Left lung (tissue), 4 donors: ENCODE measurements at regions not wholly inside any gene's neighbourhood (a gene's known extent, or its start where the extent isn't known, plus 50 kb on each side); places are given as distances from the start of the nearest gene placed in this dataset.
"Not testable (repeated sequence)": the region's sequence is repeated elsewhere in the genome, so short reads cannot be mapped to it uniquely, and the experiment has no call there.

ENCODE experiments used
- ATAC-seq: fragments of 200-7000 bp; cut with Tn5 transposase; one replicate; pipeline ENCODE4 v1.9.1; 2020; ENCODE audit warnings: moderate library complexity
- DNase-seq, 4 donors: peaks; one replicate each; pipeline ENCODE4 v3.0.0-alpha.2; 2013 to 2020
- H3K27ac ChIP-seq, 2 donors: fragments of 200-600 bp; sonication (generic) in 1 of 2; one replicate each; pipeline versions ENCODE4 v1.5.0 to v1.8.0; 2020 to 2021
- H3K27me3 ChIP-seq, 2 donors: fragments of 200-600 bp; sonication (generic) in 1 of 2; one replicate each; pipeline versions ENCODE4 v1.5.0 to v1.8.0; 2020 to 2021
- H3K36me3 ChIP-seq, 2 donors: fragments of 200-600 bp; sonication (generic) in 1 of 2; one replicate each; pipeline versions ENCODE4 v1.5.0 to v1.8.0; 2020 to 2021
- H3K4me1 ChIP-seq, 2 donors: fragments of 200-600 bp; one replicate each; pipeline ENCODE4 v1.8.0; 2021
- H3K4me3 ChIP-seq, 2 donors: fragments of 200-600 bp; sonication (generic) in 1 of 2; one replicate each; pipeline versions ENCODE4 v1.5.0 to v1.8.0; 2020 to 2021; ENCODE audit warnings: mild to moderate bottlenecking in 1 of 2
- H3K9me3 ChIP-seq, 2 donors: fragments of 200-600 bp; sonication (generic) in 1 of 2; one replicate each; pipeline versions ENCODE4 v1.5.0 to v1.8.0; 2020 to 2021
- intact Hi-C, 2 donors: fragments of 100-400 bp; cut with DNase I; formaldehyde crosslinking; loops; one replicate each; pipeline versions ENCODE4 v1.11.2 to v1.14.2; 2022
- TF ChIP-seq, protein P1 (sequence below), 2 donors: fragments of 200-600 bp; sonication (generic) in 1 of 2; IDR thresholded peaks; one replicate each; pipeline versions ENCODE4 v1.5.0 to v1.8.0; 2021; ENCODE audit warnings: antibody characterized with exemption in 2 of 2
- donor health status: DM: no; HTN: yes; CAD: no.
- donor health status: DM: no; HTN: no; CAD: no.

DNA sequence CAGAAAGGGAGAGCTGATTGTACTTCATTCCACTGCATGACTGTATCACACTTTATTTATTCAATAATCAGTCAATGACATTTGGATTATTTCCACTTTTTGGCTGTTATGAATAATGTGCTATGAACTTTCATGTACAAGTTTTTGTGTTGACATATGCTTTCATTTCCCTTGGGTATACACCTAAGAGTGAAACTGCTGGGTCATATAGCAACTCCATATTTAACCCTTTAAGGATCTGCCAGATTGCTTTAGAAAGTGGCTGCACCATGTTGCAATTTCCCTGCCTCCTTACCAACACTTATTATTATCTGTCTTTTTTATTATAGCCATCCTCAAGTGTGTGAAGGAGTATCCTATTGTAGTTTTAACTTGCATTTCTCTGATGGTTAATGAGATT, 108.8 kb upstream of the KCNK1 start:
- no peaks in the 10 kb centered on the region for H3K36me3 ChIP-seq
- H3K27ac ChIP-seq: no peak overlapping the region
- TF ChIP-seq, protein P1, sequence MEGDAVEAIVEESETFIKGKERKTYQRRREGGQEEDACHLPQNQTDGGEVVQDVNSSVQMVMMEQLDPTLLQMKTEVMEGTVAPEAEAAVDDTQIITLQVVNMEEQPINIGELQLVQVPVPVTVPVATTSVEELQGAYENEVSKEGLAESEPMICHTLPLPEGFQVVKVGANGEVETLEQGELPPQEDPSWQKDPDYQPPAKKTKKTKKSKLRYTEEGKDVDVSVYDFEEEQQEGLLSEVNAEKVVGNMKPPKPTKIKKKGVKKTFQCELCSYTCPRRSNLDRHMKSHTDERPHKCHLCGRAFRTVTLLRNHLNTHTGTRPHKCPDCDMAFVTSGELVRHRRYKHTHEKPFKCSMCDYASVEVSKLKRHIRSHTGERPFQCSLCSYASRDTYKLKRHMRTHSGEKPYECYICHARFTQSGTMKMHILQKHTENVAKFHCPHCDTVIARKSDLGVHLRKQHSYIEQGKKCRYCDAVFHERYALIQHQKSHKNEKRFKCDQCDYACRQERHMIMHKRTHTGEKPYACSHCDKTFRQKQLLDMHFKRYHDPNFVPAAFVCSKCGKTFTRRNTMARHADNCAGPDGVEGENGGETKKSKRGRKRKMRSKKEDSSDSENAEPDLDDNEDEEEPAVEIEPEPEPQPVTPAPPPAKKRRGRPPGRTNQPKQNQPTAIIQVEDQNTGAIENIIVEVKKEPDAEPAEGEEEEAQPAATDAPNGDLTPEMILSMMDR (IDR thresholded peaks at IDR 0.05): no peak
- peaks cover 0 to 8% of the 10 kb centered on the region in 2 donors for H3K9me3 ChIP-seq
- H3K4me1 ChIP-seq: no peaks in the 10 kb centered on the region
- no peak for ATAC-seq
- H3K27me3 ChIP-seq: no peaks in the 10 kb centered on the region
- DNase-seq: no peak
- no peak overlapping the region for H3K4me3 ChIP-seq
- intact Hi-C loops: no loop called here

DNA sequence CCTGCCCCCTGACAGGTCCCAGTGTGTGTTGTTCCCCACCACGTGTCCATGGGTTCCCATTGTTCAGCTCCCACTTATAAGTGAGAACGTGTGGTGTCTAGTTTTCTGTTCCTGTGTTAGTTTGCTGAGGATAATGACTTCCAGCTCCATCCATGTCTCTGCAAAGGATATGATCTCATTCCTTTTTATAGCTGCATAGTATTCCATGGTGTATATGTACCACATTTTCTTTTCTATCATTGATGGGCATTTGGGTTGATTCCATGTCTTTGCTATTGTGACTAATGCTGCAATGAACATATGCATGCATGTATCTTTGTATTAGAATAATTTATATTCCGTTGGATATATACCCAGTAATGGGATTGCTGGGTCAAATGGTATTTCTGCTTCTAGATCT, 108.0 kb upstream of the KCNK1 start:
- H3K27me3 ChIP-seq, intact Hi-C loops, H3K9me3 ChIP-seq, H3K4me3 ChIP-seq, H3K36me3 ChIP-seq, ATAC-seq, DNase-seq, H3K27ac ChIP-seq, H3K4me1 ChIP-seq: not testable (repeated sequence)

DNA sequence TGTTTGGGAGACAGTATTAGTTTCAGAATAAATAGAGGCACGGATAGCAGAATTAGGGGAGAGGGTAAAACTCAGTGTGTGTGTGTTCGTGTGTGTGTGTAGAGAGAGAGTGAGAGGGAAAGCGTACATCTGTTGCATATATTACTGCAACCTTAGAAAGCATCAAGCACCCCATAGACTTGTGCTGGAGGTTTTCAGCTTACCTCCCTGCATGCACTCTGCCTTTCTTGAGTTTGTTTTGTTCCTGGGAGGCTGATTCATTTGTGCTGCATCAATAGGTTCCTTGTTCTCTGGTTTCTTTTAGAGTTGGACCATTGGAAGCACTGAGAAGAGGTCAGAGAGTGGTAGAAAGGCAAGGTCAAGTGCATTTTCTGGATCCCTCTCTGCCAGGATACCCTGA, 104.4 kb upstream of the KCNK1 start:
- peaks cover 0 to 8% of the 10 kb centered on the region in 2 donors for H3K9me3 ChIP-seq
- intact Hi-C loops: no loop called here
- H3K27ac ChIP-seq: no peak overlapping the region
- DNase-seq: no peak
- H3K4me3 ChIP-seq: no peak overlapping the region
- no peaks in the 10 kb centered on the region for H3K36me3 ChIP-seq
- no peak for ATAC-seq
- H3K4me1 ChIP-seq: no peaks in the 10 kb centered on the region
- H3K27me3 ChIP-seq: no peaks in the 10 kb centered on the region
- TF ChIP-seq, protein P1 (IDR thresholded peaks at IDR 0.05): no peak

DNA sequence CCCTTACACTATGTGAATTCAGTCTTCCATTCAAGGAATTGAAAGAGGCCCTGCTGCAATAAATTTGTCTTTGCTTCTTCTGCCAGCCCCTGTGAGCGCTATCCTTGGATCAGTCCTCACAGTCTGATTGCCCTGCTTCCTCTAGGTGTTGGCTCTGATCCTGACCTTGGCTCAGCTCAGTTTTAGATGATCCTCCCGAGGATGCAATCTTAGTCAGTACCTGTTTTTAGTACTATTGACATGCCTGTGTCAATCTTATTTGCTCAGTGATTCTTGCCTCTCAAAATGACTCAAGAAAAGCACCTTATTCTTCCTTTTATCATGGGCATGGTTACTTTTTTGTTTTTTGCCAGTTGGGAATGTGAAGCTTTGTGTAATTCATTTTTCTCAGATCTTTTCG, 101.4 kb upstream of the KCNK1 start:
- intact Hi-C loops: no loop called here
- no peaks in the 10 kb centered on the region for H3K36me3 ChIP-seq
- TF ChIP-seq, protein P1 (IDR thresholded peaks at IDR 0.05): no peak
- H3K4me3 ChIP-seq: no peak overlapping the region
- no peaks in the 10 kb centered on the region for H3K9me3 ChIP-seq
- no peak for ATAC-seq
- no peak for DNase-seq
- H3K27me3 ChIP-seq: no peaks in the 10 kb centered on the region
- H3K4me1 ChIP-seq: no peaks in the 10 kb centered on the region
- no peak overlapping the region for H3K27ac ChIP-seq

DNA sequence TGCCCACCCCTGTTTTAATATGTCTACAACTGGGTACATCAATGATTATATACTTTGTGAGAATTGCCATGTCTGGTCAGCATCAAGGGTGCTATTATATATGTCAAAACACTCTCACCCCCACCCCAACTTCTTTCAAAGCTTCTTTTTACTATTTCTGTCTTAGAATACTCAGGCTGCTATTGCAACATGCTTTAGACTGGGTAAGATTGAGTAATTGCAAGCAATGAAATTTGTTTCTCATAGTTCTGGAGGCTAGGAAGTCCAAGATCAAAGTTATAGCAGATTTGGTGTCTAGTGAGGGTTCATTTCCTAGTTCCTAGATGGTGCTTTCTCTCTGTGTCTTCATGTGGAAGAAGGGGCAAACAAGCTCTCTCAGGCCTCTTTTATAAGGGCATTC, 100.5 kb upstream of the KCNK1 start:
- DNase-seq: no peak
- H3K4me3 ChIP-seq: no peak overlapping the region
- no peak for ATAC-seq
- no peaks in the 10 kb centered on the region for H3K27me3 ChIP-seq
- no peaks in the 10 kb centered on the region for H3K36me3 ChIP-seq
- no peak overlapping the region for H3K27ac ChIP-seq
- intact Hi-C loops: no loop called here
- no peaks in the 10 kb centered on the region for H3K4me1 ChIP-seq
- H3K9me3 ChIP-seq: peaks cover 0 to 3% of the 10 kb centered on the region in 2 donors
- TF ChIP-seq, protein P1 (IDR thresholded peaks at IDR 0.05): no peak

DNA sequence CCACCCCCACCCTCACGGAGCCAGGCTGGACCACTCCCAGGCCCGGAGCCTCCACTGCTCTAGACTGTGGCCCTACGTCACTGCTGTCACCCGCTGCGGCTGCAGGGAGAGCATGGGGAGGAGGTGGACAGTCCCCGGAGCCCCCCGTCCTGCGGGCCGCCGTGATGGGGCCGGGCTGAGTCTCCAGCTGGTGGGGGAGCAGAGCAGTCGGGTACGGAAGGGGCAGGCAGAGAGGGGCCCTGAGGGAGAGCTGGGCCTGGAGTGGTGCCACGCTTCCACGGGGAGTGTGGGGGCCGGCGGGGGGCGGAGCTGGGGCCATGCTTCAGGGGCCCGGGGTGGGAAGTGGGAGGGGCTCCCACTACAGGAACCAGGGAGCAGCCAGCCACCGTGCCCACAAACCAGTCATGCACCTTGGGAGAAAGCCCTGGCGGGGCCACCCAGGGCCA, 98.9 kb upstream of the KCNK1 start:
- no peak overlapping the region for H3K4me3 ChIP-seq
- DNase-seq: peak in 1 of 4 donors; percentile 76
- H3K4me1 ChIP-seq: no peaks in the 10 kb centered on the region
- no peaks in the 10 kb centered on the region for H3K27me3 ChIP-seq
- intact Hi-C loops: no loop called here
- H3K27ac ChIP-seq: no peak overlapping the region
- ATAC-seq: no peak
- peaks cover 0 to 6% of the 10 kb centered on the region in 2 donors for H3K9me3 ChIP-seq
- TF ChIP-seq, protein P1 (IDR thresholded peaks at IDR 0.05): no peak
- no peaks in the 10 kb centered on the region for H3K36me3 ChIP-seq
